HG03432 (cell line): ENCODE measurements at regions not wholly inside any gene's neighbourhood (a gene's known extent, or its start where the extent isn't known, plus 50 kb on each side); places are given as distances from the start of the nearest gene placed in this dataset.
"Not testable (repeated sequence)": the region's sequence is repeated elsewhere in the genome, so short reads cannot be mapped to it uniquely, and the experiment has no call there.

Experiments used
- ATAC-seq: cut with Tn5 transposase; IDR thresholded peaks from one replicate; pipeline ENCODE4 v1.9.1; 2021; ENCODE audit warnings: mild to moderate bottlenecking, moderate library complexity; ENCODE audit not compliant: unreplicated experiment

GRCh38 chr13:88376760-88377388 lies 705.7 kb downstream of the SLITRK5 start:
- no peak for ATAC-seq

GRCh38 chr13:88377852-88378251 lies 706.7 kb downstream of the SLITRK5 start:
- ATAC-seq = no peak

- ATAC-seq = no peak
Observed at GRCh38 chr13:88384542-88384941, 713.4 kb downstream of the SLITRK5 start.

- ATAC-seq = peak; percentile 56
Observed at GRCh38 chr13:88395804-88396203, 724.6 kb downstream of the SLITRK5 start.

GRCh38 chr13:88411696-88412095 lies 740.5 kb downstream of the SLITRK5 start:
- ATAC-seq = no peak

- no peak for ATAC-seq
Observed at GRCh38 chr13:88417801-88418200, 746.6 kb downstream of the SLITRK5 start.

GRCh38 chr13:88424463-88424862 lies 753.3 kb downstream of the SLITRK5 start:
- ATAC-seq = no peak

- ATAC-seq = no peak
Observed at GRCh38 chr13:88426661-88427060, 755.5 kb downstream of the SLITRK5 start.

GRCh38 chr13:88429862-88430261 lies 758.7 kb downstream of the SLITRK5 start:
- ATAC-seq = no peak

- no peak for ATAC-seq
Observed at GRCh38 chr13:88434953-88435352, 763.8 kb downstream of the SLITRK5 start.

- no peak for ATAC-seq
Observed at GRCh38 chr13:88436974-88437373, 765.8 kb downstream of the SLITRK5 start.

- ATAC-seq = no peak
Observed at GRCh38 chr13:88450515-88450914, 779.3 kb downstream of the SLITRK5 start.

- ATAC-seq = no peak
Observed at GRCh38 chr13:88456151-88456550, 785.0 kb downstream of the SLITRK5 start.

- no peak for ATAC-seq
Observed at GRCh38 chr13:88459331-88459730, 788.2 kb downstream of the SLITRK5 start.

- ATAC-seq = no peak
Observed at GRCh38 chr13:88461272-88462009, 790.3 kb downstream of the SLITRK5 start.

- ATAC-seq = no peak
Observed at GRCh38 chr13:88464851-88465250, 793.7 kb downstream of the SLITRK5 start.

- peak; percentile 88 for ATAC-seq
Observed at GRCh38 chr13:88472316-88472715, 801.1 kb downstream of the SLITRK5 start.

GRCh38 chr13:88483202-88483601 lies 812.0 kb downstream of the SLITRK5 start:
- no peak for ATAC-seq

GRCh38 chr13:88507909-88508308 lies 836.7 kb downstream of the SLITRK5 start:
- no peak for ATAC-seq

- ATAC-seq = not testable (repeated sequence)
Observed at GRCh38 chr13:88512993-88513392, 841.8 kb downstream of the SLITRK5 start.

- ATAC-seq = no peak
Observed at GRCh38 chr13:88526186-88526852, 855.1 kb downstream of the SLITRK5 start.

GRCh38 chr13:88526853-88527215 lies 855.7 kb downstream of the SLITRK5 start:
- ATAC-seq = no peak
